ENCODE measurements at regions not wholly inside any gene's neighbourhood (a gene's known extent, or its start where the extent isn't known, plus 50 kb on each side); places are given as distances from the start of the nearest gene placed in this dataset.

GRCh38 chr1:60848583-60849188 lies 233.7 kb upstream of the NFIA start:
- TF ChIP-seq GLIS1 (tag by site-specific recombination; IDR thresholded peaks at IDR 0.05) (no peak), KLF16 (tag by site-specific recombination; IDR thresholded peaks at IDR 0.05) (no peak), ZNF302 (tag by site-specific recombination; IDR thresholded peaks at IDR 0.05; ENCODE audit: low read depth) (no peak), ZNF174 (tag by site-specific recombination; IDR thresholded peaks at IDR 0.05) (no peak), PBX3 (CRISPR knock-in tag; IDR thresholded peaks at IDR 0.05) (no peak), ZNF266 (tag by site-specific recombination; IDR thresholded peaks at IDR 0.05; ENCODE audit: low read depth) (no peak), ZNF169 (tag by site-specific recombination; IDR thresholded peaks at IDR 0.05) (no peak), CTCF (tag by site-specific recombination; IDR thresholded peaks at IDR 0.05) (no peak), ZNF560 (tag by site-specific recombination; IDR thresholded peaks at IDR 0.05; ENCODE audit: borderline replicate concordance) (no peak), IKZF3 (tag by site-specific recombination; IDR thresholded peaks at IDR 0.05) (no peak), MYNN (tag by site-specific recombination; IDR thresholded peaks at IDR 0.05; ENCODE audit: borderline replicate concordance) (no peak), ZBTB21 (tag by site-specific recombination; IDR thresholded peaks at IDR 0.05) (no peak)
- TF ChIP-seq, protein P1, sequence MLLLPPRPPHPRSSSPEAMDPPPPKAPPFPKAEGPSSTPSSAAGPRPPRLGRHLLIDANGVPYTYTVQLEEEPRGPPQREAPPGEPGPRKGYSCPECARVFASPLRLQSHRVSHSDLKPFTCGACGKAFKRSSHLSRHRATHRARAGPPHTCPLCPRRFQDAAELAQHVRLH (tag by site-specific recombination; IDR thresholded peaks at IDR 0.05) = no peak
- TF ChIP-seq, protein P2, sequence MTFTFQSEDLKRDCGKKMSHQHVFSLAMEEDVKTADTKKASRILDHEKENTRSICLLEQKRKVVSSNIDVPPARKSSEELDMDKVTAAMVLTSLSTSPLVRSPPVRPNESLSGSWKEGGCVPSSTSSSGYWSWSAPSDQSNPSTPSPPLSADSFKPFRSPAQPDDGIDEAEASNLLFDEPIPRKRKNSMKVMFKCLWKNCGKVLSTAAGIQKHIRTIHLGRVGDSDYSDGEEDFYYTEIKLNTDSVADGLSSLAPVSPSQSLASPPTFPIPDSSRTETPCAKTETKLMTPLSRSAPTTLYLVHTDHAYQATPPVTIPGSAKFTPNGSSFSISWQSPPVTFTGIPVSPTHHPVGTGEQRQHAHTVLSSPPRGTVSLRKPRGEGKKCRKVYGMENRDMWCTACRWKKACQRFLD (tag by site-specific recombination; IDR thresholded peaks at IDR 0.05) = no peak

Data from HEK293 (cell line).